GM06990 (cell line): ENCODE measurements at regions not wholly inside any gene's neighbourhood (a gene's known extent, or its start where the extent isn't known, plus 50 kb on each side); places are given as distances from the start of the nearest gene placed in this dataset.
A peak's percentile ranks its signal among the peaks of the same experiment; 100 is the strongest.

ENCODE experiments used
- DNase-seq: peaks from one replicate; pipeline ENCODE4 v3.0.0-alpha.2; 2011; ENCODE audit not compliant: insufficient read length; ENCODE audit errors: extremely low read depth
- H3K27me3 ChIP-seq: replicated peaks from 2 replicates; pipeline ENCODE4 v1.6.0; 2011; ENCODE audit warnings: low read length; ENCODE audit not compliant: control insufficient read depth, insufficient read depth
- H3K36me3 ChIP-seq: 2 replicates; pipeline ENCODE4 v1.5.1; 2011; ENCODE audit warnings: low read length; ENCODE audit not compliant: control insufficient read depth, insufficient read depth
- H3K4me3 ChIP-seq: replicated peaks from 2 replicates; pipeline ENCODE4 v1.5.1; 2011; ENCODE audit warnings: low read depth, mild to moderate bottlenecking, control low read depth, low read length
- CTCF ChIP-seq: IDR thresholded peaks from 2 replicates; pipeline ENCODE4 v1.5.1; 2011; ENCODE audit warnings: low read length, control low read depth, mild to moderate bottlenecking, inconsistent platforms; ENCODE audit not compliant: insufficient read depth, poor library complexity, severe bottlenecking

GRCh38 chr18:34965566-34965965 lies 75.6 kb upstream of the MAPRE2 start:
- no peaks in the 10 kb centered on the region for H3K27me3 ChIP-seq
- no peak for DNase-seq
- no peak for TF ChIP-seq CTCF
- H3K4me3 ChIP-seq, result no peak overlapping the region
- H3K36me3 ChIP-seq, result no peaks in the 10 kb centered on the region

- DNase-seq, result no peak
These were observed 71.1 kb upstream of the MAPRE2 start for GRCh38 chr18:34970106-34970505.

GRCh38 chr18:34971313-34971712 lies 69.9 kb upstream of the MAPRE2 start:
- TF ChIP-seq CTCF, result no peak
- Histone ChIP-seq H3K27me3 (peaks cover 5% of the 10 kb centered on the region), H3K4me3 (no peak overlapping the region), H3K36me3 (no peaks in the 10 kb centered on the region)
- no peak for DNase-seq

More at GRCh38 chr18:34970106-34970505, 71.1 kb upstream of the MAPRE2 start:
- Histone ChIP-seq H3K36me3 (no peaks in the 10 kb centered on the region), H3K4me3 (no peak overlapping the region), H3K27me3 (no peaks in the 10 kb centered on the region)
- TF ChIP-seq CTCF, result no peak

DNA sequence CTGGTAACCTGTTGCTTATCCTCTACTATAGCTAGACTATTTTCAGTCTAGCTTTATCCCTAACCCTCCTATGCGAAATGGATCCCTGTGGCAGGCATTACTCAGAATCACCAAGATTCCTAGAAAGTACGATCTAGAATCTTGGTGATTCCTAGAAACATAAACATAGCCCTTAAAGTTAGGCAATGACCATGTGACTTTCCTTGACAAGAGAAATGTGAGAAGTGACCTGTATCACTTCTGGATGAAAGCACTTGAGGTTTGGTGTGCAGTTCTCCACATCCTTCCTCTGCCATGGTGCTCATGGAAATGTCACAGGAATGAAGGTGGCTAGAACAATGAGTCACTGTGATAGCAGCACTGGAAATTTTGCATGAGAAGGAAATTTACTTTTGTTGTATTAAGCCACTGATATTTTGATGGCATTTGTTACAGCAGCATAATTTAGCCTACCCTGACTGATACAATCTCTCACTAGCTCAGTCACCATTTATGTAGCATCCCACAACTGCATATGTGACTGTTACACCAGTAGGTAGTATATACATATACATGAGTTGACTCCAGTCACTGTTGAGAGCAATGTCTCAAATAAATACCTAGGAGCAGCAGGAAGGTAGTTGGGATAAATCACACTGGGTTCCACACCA lies 68.3 kb upstream of the MAPRE2 start:
- no peak for TF ChIP-seq CTCF
- Histone ChIP-seq H3K36me3 (no peaks in the 10 kb centered on the region), H3K4me3 (no peak overlapping the region), H3K27me3 (peaks cover 5% of the 10 kb centered on the region)
- no peak for DNase-seq

DNA sequence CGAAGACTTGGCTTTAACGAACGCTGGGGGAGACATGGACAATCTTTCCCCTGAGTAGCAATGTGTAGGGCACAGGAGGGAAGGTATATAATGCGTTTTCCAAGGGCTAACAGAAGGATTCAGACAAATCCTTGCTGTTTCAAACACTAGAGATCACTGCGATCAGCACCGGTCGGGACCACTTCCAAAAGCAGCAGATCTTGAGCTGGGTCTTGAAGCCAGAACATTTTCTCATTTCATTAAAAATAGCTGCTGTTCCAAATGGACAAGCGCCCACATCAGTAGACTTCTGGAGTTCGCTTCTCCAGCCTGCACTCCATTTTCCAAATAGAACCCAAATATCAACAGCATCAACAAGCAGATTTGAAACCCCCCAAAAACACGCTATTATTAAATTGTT lies 65.1 kb upstream of the MAPRE2 start:
- Histone ChIP-seq H3K4me3 (no peak overlapping the region), H3K27me3 (peaks cover 8% of the 10 kb centered on the region), H3K36me3 (no peaks in the 10 kb centered on the region)
- TF ChIP-seq CTCF, result no peak
- no peak for DNase-seq

DNA sequence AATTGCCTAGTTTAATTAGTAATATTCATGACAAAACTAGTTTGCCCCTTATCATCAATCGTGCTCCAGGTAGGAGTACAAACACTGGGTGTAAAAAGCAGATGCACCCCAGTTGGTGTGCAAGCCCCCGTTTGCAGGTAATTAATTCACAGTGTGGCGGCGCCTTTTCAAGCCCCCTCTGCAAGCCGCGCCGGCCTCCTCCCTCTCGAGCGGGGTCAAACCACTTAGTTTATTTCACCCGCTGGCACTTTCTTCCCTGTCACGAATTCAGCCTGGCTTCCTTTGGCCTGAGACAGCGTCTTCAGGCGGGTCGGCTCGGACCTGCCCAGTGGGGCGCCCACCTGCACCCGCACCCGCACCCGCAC lies 64.7 kb upstream of the MAPRE2 start:
- Histone ChIP-seq H3K27me3 (peaks cover 8% of the 10 kb centered on the region), H3K4me3 (peak overlapping the region; percentile 67), H3K36me3 (no peaks in the 10 kb centered on the region)
- DNase-seq, result no peak
- no peak for TF ChIP-seq CTCF
